HL-60 (cell line): ENCODE measurements at regions not wholly inside any gene's neighbourhood (a gene's known extent, or its start where the extent isn't known, plus 50 kb on each side); places are given as distances from the start of the nearest gene placed in this dataset.

ENCODE experiments used
- GABPA ChIP-seq: IDR thresholded peaks from 2 replicates; pipeline ENCODE4 v1.6.1; 2012; ENCODE audit warnings: low read depth
- POLR2AphosphoS5 ChIP-seq: IDR thresholded peaks from 2 replicates; pipeline ENCODE4 v1.6.1; 2012; ENCODE audit warnings: low read depth
- TF ChIP-seq, protein P1 (sequence below): IDR thresholded peaks from one replicate; pipeline ENCODE4 v1.5.1; 2011; ENCODE audit warnings: low read length, control low read depth, inconsistent platforms; ENCODE audit not compliant: insufficient read depth
- TF ChIP-seq, protein P2 (sequence below): IDR thresholded peaks from 2 replicates; pipeline ENCODE4 v1.6.1; 2012; ENCODE audit warnings: low read depth; ENCODE audit not compliant: insufficient replicate concordance

DNA sequence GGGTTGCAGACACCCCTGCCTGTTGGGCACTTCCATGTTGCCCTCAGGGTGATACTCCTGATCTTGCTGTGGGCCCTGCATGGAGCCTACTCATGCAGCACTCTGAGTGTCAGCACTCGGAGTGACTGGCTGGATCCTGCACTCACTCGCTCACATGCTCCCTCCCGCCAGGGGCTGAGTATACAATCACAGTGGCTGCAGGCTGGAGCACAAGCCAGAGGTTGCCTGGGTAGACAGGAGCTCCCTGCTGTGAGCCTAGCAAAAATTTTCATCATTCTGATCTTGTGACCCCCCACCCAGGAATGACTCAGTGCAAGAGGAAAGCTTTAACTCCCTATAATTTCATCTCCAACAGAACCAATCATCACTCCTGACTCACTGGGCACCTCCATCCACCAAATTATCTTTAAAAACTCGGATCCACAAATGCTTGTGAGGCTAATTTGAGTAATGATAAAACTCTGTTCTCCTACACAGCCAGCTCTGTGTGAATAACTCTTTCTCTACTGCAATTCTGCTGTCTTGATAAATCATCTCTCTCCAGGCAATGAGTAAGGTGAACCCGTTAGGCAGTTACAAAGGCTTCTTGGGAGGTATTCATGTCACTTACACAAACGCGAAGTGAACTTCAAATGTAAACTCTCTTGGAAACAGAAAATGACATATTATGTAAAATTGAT is 1180.8 kb upstream of the PABPC4L start:
- TF ChIP-seq, protein P1, sequence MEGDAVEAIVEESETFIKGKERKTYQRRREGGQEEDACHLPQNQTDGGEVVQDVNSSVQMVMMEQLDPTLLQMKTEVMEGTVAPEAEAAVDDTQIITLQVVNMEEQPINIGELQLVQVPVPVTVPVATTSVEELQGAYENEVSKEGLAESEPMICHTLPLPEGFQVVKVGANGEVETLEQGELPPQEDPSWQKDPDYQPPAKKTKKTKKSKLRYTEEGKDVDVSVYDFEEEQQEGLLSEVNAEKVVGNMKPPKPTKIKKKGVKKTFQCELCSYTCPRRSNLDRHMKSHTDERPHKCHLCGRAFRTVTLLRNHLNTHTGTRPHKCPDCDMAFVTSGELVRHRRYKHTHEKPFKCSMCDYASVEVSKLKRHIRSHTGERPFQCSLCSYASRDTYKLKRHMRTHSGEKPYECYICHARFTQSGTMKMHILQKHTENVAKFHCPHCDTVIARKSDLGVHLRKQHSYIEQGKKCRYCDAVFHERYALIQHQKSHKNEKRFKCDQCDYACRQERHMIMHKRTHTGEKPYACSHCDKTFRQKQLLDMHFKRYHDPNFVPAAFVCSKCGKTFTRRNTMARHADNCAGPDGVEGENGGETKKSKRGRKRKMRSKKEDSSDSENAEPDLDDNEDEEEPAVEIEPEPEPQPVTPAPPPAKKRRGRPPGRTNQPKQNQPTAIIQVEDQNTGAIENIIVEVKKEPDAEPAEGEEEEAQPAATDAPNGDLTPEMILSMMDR: no peak
- TF ChIP-seq POLR2AphosphoS5: no peak
- TF ChIP-seq, protein P2, sequence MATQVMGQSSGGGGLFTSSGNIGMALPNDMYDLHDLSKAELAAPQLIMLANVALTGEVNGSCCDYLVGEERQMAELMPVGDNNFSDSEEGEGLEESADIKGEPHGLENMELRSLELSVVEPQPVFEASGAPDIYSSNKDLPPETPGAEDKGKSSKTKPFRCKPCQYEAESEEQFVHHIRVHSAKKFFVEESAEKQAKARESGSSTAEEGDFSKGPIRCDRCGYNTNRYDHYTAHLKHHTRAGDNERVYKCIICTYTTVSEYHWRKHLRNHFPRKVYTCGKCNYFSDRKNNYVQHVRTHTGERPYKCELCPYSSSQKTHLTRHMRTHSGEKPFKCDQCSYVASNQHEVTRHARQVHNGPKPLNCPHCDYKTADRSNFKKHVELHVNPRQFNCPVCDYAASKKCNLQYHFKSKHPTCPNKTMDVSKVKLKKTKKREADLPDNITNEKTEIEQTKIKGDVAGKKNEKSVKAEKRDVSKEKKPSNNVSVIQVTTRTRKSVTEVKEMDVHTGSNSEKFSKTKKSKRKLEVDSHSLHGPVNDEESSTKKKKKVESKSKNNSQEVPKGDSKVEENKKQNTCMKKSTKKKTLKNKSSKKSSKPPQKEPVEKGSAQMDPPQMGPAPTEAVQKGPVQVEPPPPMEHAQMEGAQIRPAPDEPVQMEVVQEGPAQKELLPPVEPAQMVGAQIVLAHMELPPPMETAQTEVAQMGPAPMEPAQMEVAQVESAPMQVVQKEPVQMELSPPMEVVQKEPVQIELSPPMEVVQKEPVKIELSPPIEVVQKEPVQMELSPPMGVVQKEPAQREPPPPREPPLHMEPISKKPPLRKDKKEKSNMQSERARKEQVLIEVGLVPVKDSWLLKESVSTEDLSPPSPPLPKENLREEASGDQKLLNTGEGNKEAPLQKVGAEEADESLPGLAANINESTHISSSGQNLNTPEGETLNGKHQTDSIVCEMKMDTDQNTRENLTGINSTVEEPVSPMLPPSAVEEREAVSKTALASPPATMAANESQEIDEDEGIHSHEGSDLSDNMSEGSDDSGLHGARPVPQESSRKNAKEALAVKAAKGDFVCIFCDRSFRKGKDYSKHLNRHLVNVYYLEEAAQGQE: no peak
- no peak for TF ChIP-seq GABPA
